ENCODE measurements at regions not wholly inside any gene's neighbourhood (a gene's known extent, or its start where the extent isn't known, plus 50 kb on each side); places are given as distances from the start of the nearest gene placed in this dataset.
A peak's percentile ranks its signal among the peaks of the same experiment; 100 is the strongest.
"Not testable (repeated sequence)": the region's sequence is repeated elsewhere in the genome, so short reads cannot be mapped to it uniquely, and the experiment has no call there.

- no peak for TF ChIP-seq GATA1 (IDR thresholded peaks at IDR 0.05; ENCODE audit: low read depth, low read length)
- TF ChIP-seq POLR2A (IDR thresholded peaks at IDR 0.05; ENCODE audit: low read length) = no peak
- peak; percentile 39 to 66 for DNase-seq
These were observed 833.9 kb upstream of the PRKX start for GRCh38 chrX:4547213-4547836.

GRCh38 chrX:4546178-4546577 is 832.7 kb upstream of the PRKX start:
- DNase-seq = not testable (repeated sequence)

- DNase-seq = no peak
- TF ChIP-seq POLR2A (IDR thresholded peaks at IDR 0.05; ENCODE audit: low read length) (no peak), GATA1 (IDR thresholded peaks at IDR 0.05; ENCODE audit: low read depth, low read length) (no peak)
These were observed 814.8 kb upstream of the PRKX start for GRCh38 chrX:4528247-4528646.

- TF ChIP-seq GATA1 (IDR thresholded peaks at IDR 0.05; ENCODE audit: low read depth, low read length) (no peak), POLR2A (IDR thresholded peaks at IDR 0.05; ENCODE audit: low read length) (no peak)
- no peak for DNase-seq
These were observed 772.5 kb upstream of the PRKX start for GRCh38 chrX:4485912-4486311.

GRCh38 chrX:4484266-4484665 is 770.8 kb upstream of the PRKX start:
- no peak for DNase-seq
- no peak for TF ChIP-seq POLR2A (IDR thresholded peaks at IDR 0.05; ENCODE audit: low read length)

GRCh38 chrX:4451591-4451990 is 738.1 kb upstream of the PRKX start:
- no peak for DNase-seq

GRCh38 chrX:4450177-4450576 is 736.7 kb upstream of the PRKX start:
- no peak for DNase-seq
- no peak for TF ChIP-seq GATA1 (IDR thresholded peaks at IDR 0.05; ENCODE audit: low read depth, low read length)
- TF ChIP-seq POLR2A (IDR thresholded peaks at IDR 0.05; ENCODE audit: low read length) = no peak

More at GRCh38 chrX:4451591-4451990, 738.1 kb upstream of the PRKX start:
- no peak for TF ChIP-seq GATA1 (IDR thresholded peaks at IDR 0.05; ENCODE audit: low read depth, low read length)
- no peak for TF ChIP-seq POLR2A (IDR thresholded peaks at IDR 0.05; ENCODE audit: low read length)

GRCh38 chrX:4435905-4436304 is 722.5 kb upstream of the PRKX start:
- DNase-seq = no peak
- TF ChIP-seq POLR2A (IDR thresholded peaks at IDR 0.05; ENCODE audit: low read length) (no peak), GATA1 (IDR thresholded peaks at IDR 0.05; ENCODE audit: low read depth, low read length) (no peak)

- no peak for DNase-seq
- TF ChIP-seq GATA1 (IDR thresholded peaks at IDR 0.05; ENCODE audit: low read depth, low read length) (no peak), POLR2A (IDR thresholded peaks at IDR 0.05; ENCODE audit: low read length) (no peak)
These were observed 684.0 kb upstream of the PRKX start for GRCh38 chrX:4397471-4397870.

- TF ChIP-seq POLR2A (IDR thresholded peaks at IDR 0.05; ENCODE audit: low read length) (no peak), GATA1 (IDR thresholded peaks at IDR 0.05; ENCODE audit: low read depth, low read length) (no peak)
- no peak for DNase-seq
These were observed 668.8 kb upstream of the PRKX start for GRCh38 chrX:4382273-4382672.

- no peak for DNase-seq
These were observed 667.3 kb upstream of the PRKX start for GRCh38 chrX:4380710-4381109.

GRCh38 chrX:4379071-4379470 is 665.6 kb upstream of the PRKX start:
- DNase-seq = no peak
- TF ChIP-seq POLR2A (IDR thresholded peaks at IDR 0.05; ENCODE audit: low read length) (no peak), GATA1 (IDR thresholded peaks at IDR 0.05; ENCODE audit: low read depth, low read length) (no peak)

More at GRCh38 chrX:4380710-4381109, 667.3 kb upstream of the PRKX start:
- TF ChIP-seq GATA1 (IDR thresholded peaks at IDR 0.05; ENCODE audit: low read depth, low read length) (no peak), POLR2A (IDR thresholded peaks at IDR 0.05; ENCODE audit: low read length) (no peak)

GRCh38 chrX:4373791-4374190 is 660.3 kb upstream of the PRKX start:
- no peak for TF ChIP-seq GATA1 (IDR thresholded peaks at IDR 0.05; ENCODE audit: low read depth, low read length)
- TF ChIP-seq POLR2A (IDR thresholded peaks at IDR 0.05; ENCODE audit: low read length) = no peak
- no peak for DNase-seq

GRCh38 chrX:4358577-4358976 is 645.1 kb upstream of the PRKX start:
- no peak for DNase-seq
- TF ChIP-seq POLR2A (IDR thresholded peaks at IDR 0.05; ENCODE audit: low read length) (no peak), GATA1 (IDR thresholded peaks at IDR 0.05; ENCODE audit: low read depth, low read length) (no peak)

- DNase-seq = no peak
- TF ChIP-seq POLR2A (IDR thresholded peaks at IDR 0.05; ENCODE audit: low read length) = no peak
- no peak for TF ChIP-seq GATA1 (IDR thresholded peaks at IDR 0.05; ENCODE audit: low read depth, low read length)
These were observed 609.5 kb upstream of the PRKX start for GRCh38 chrX:4322916-4323315.

- no peak for TF ChIP-seq POLR2A (IDR thresholded peaks at IDR 0.05; ENCODE audit: low read length)
- no peak for TF ChIP-seq GATA1 (IDR thresholded peaks at IDR 0.05; ENCODE audit: low read depth, low read length)
- DNase-seq = no peak
These were observed 607.0 kb upstream of the PRKX start for GRCh38 chrX:4320436-4320947.

All from erythroblast (primary cell).